ENCODE measurements at regions not wholly inside any gene's neighbourhood (a gene's known extent, or its start where the extent isn't known, plus 50 kb on each side); places are given as distances from the start of the nearest gene placed in this dataset.

DNA sequence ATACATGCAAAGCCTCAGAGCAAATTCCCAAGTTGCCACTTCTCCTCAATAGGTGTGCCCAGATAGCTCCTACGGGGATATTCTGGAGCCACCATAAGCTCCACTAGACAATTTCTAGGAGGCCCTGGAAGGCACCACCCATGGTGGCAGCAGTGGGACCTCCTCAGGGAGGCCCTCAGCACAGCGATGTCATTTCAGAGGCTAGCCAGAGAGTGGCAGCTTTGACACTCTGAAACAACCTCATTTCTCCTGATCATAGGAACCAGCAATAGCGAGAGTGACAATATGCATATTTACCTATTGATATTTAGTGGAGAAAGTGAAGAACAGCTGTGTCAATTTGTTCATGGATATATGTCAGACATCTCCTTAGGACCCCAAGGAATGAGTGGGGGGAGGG is 612.3 kb downstream of the SOX5 start:
- Histone ChIP-seq H3K36me3 (ENCODE audit: low read depth, missing control alignments) (no peaks in the 10 kb centered on the region), H3K4me3 (no peak overlapping the region), H3K4me1 (no peaks in the 10 kb centered on the region), H3K9me3 (no peaks in the 10 kb centered on the region), H3K27me3 (no peaks in the 10 kb centered on the region), H3K27ac (no peak overlapping the region)
- WGBS, 2 donors, result 91 to 93% methylated on average over 3 of the region's 3 CpGs
- intact Hi-C loops (cut with DNase I; ENCODE audit: low total_unique reads), result no loop called here
- DNase-seq, result no peak
- TF ChIP-seq, protein P1, sequence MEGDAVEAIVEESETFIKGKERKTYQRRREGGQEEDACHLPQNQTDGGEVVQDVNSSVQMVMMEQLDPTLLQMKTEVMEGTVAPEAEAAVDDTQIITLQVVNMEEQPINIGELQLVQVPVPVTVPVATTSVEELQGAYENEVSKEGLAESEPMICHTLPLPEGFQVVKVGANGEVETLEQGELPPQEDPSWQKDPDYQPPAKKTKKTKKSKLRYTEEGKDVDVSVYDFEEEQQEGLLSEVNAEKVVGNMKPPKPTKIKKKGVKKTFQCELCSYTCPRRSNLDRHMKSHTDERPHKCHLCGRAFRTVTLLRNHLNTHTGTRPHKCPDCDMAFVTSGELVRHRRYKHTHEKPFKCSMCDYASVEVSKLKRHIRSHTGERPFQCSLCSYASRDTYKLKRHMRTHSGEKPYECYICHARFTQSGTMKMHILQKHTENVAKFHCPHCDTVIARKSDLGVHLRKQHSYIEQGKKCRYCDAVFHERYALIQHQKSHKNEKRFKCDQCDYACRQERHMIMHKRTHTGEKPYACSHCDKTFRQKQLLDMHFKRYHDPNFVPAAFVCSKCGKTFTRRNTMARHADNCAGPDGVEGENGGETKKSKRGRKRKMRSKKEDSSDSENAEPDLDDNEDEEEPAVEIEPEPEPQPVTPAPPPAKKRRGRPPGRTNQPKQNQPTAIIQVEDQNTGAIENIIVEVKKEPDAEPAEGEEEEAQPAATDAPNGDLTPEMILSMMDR (IDR thresholded peaks at IDR 0.05), result no peak
- no peak for TF ChIP-seq POLR2A (IDR thresholded peaks at IDR 0.05)

GRCh38 chr12:23340351-23340750 is 609.1 kb downstream of the SOX5 start:
- no peaks in the 10 kb centered on the region for H3K36me3 ChIP-seq (ENCODE audit: low read depth, missing control alignments)
- H3K4me3 ChIP-seq, result no peak overlapping the region
- H3K27ac ChIP-seq, result no peak overlapping the region
- intact Hi-C loops (cut with DNase I; ENCODE audit: low total_unique reads), result no loop called here
- WGBS, 2 donors, result 51 to 52% methylated on average over 1 of the region's 1 CpG
- no peak for TF ChIP-seq POLR2A (IDR thresholded peaks at IDR 0.05)
- TF ChIP-seq, protein P1 (IDR thresholded peaks at IDR 0.05), result no peak
- no peaks in the 10 kb centered on the region for H3K27me3 ChIP-seq
- no peaks in the 10 kb centered on the region for H3K4me1 ChIP-seq
- H3K9me3 ChIP-seq, result no peaks in the 10 kb centered on the region
- no peak for DNase-seq

DNA sequence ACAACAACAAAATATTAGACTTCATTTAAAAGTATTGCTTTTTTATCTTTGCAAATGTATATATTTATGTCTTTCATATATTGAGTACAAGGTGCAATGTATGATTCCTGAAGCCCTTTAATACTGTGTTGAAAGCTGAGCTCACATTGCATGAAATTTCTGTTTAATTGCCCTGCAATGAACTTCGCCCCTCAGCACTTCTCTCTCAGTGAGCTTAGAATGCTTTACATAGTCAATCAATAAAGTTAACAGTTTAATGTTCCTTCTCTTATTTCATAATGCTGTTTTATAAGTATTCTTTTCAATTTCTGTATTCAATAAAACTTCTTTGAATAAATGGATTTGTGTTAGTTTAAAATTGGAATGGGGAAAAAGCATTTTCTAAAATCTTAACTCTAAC is 607.1 kb downstream of the SOX5 start:
- no peak for TF ChIP-seq POLR2A (IDR thresholded peaks at IDR 0.05)
- TF ChIP-seq, protein P1 (IDR thresholded peaks at IDR 0.05), result no peak
- intact Hi-C loops (cut with DNase I; ENCODE audit: low total_unique reads), result no loop called here
- no peak overlapping the region for H3K27ac ChIP-seq
- no peaks in the 10 kb centered on the region for H3K27me3 ChIP-seq
- 89 to 98% methylated on average over 1 of the region's 1 CpG for WGBS, 2 donors
- no peaks in the 10 kb centered on the region for H3K36me3 ChIP-seq (ENCODE audit: low read depth, missing control alignments)
- no peak for DNase-seq
- H3K4me3 ChIP-seq, result no peak overlapping the region
- no peaks in the 10 kb centered on the region for H3K9me3 ChIP-seq
- no peaks in the 10 kb centered on the region for H3K4me1 ChIP-seq

DNA sequence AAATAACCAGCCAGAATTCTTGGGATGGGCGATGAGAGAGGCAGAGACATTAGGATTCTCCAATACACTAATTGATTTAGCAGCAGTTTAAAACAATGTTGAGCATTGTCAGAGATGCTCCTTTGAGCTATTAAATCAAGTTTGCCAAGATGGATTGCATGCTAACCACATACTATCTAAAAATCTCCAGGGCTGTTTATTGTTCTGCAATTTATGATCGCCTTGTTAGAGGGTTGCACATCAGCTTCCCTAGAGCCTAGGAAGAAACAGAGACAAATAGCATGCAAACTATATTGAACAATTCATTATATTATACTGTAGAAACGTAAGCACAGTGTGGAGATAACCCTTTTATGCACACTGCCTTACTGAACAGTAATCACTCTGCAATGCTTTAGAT is 599.9 kb downstream of the SOX5 start:
- no peak for DNase-seq
- no peak overlapping the region for H3K4me3 ChIP-seq
- H3K27me3 ChIP-seq, result no peaks in the 10 kb centered on the region
- TF ChIP-seq, protein P1 (IDR thresholded peaks at IDR 0.05), result no peak
- no peak for TF ChIP-seq POLR2A (IDR thresholded peaks at IDR 0.05)
- H3K27ac ChIP-seq, result no peak overlapping the region
- no peaks in the 10 kb centered on the region for H3K4me1 ChIP-seq
- intact Hi-C loops (cut with DNase I; ENCODE audit: low total_unique reads), result no loop called here
- H3K9me3 ChIP-seq, result no peaks in the 10 kb centered on the region
- H3K36me3 ChIP-seq (ENCODE audit: low read depth, missing control alignments), result no peaks in the 10 kb centered on the region
- 78 to 79% methylated on average over 3 of the region's 3 CpGs for WGBS, 2 donors

GRCh38 chr12:23350808-23351207 is 598.7 kb downstream of the SOX5 start:
- 77 to 89% methylated on average over 2 of the region's 2 CpGs for WGBS, 2 donors
- no peak overlapping the region for H3K4me3 ChIP-seq
- H3K4me1 ChIP-seq, result no peaks in the 10 kb centered on the region
- H3K36me3 ChIP-seq (ENCODE audit: low read depth, missing control alignments), result no peaks in the 10 kb centered on the region
- no peak for DNase-seq
- no peaks in the 10 kb centered on the region for H3K27me3 ChIP-seq
- H3K27ac ChIP-seq, result no peak overlapping the region
- TF ChIP-seq, protein P1 (IDR thresholded peaks at IDR 0.05), result no peak
- TF ChIP-seq POLR2A (IDR thresholded peaks at IDR 0.05), result no peak
- no peaks in the 10 kb centered on the region for H3K9me3 ChIP-seq
- intact Hi-C loops (cut with DNase I; ENCODE audit: low total_unique reads), result no loop called here

Data from testis (tissue), 2 donors.